Neural cell (in vitro differentiated cells): ENCODE measurements at regions not wholly inside any gene's neighbourhood (a gene's known extent, or its start where the extent isn't known, plus 50 kb on each side); places are given as distances from the start of the nearest gene placed in this dataset.

Experiments used
- H2AFZ ChIP-seq: fragments of 200-600, 300-800 bp; sonication (generic), shearing (Covaris generic); 2 replicates; pipeline ENCODE4 v1.6.0; 2014; ENCODE audit warnings: low read depth, mild to moderate bottlenecking, antibody characterized with exemption, low read length, moderate library complexity
- H3F3A ChIP-seq: fragments of 200-600 bp; shearing (Covaris generic); 2 replicates; pipeline ENCODE4 v1.6.1; 2016; ENCODE audit warnings: mild to moderate bottlenecking, moderate library complexity, mixed read lengths, antibody characterized with exemption, low read length; ENCODE audit not compliant: insufficient read depth, poor library complexity, severe bottlenecking
- H3K27ac ChIP-seq: fragments of 200-600, 300-800 bp; sonication (generic), shearing (Covaris generic); 2 replicates; pipeline ENCODE4 v1.5.1; 2014; ENCODE audit warnings: mild to moderate bottlenecking, low read length, moderate library complexity
- H3K27me3 ChIP-seq: fragments of 300-800, 200-600 bp; sonication (generic), shearing (Covaris generic); 2 replicates; pipeline ENCODE4 v1.6.0; 2014; ENCODE audit warnings: mild to moderate bottlenecking, low read depth, low read length, moderate library complexity; ENCODE audit not compliant: insufficient read depth
- H3K36me3 ChIP-seq: fragments of 300-800, 200-600 bp; sonication (generic), shearing (Covaris generic); 2 replicates; pipeline ENCODE4 v1.5.1; 2014; ENCODE audit warnings: mild to moderate bottlenecking, antibody characterized with exemption, low read length, moderate library complexity; ENCODE audit not compliant: insufficient read depth
- H3K4me2 ChIP-seq: fragments of 300-800, 200-600 bp; sonication (generic), shearing (Covaris generic); 2 replicates; pipeline ENCODE4 v1.6.0; 2014; ENCODE audit warnings: mild to moderate bottlenecking, low read length
- H3K4me3 ChIP-seq: fragments of 300-800, 200-600 bp; sonication (generic), shearing (Covaris generic); 2 replicates; pipeline ENCODE4 v1.5.1; 2014; ENCODE audit warnings: mild to moderate bottlenecking, low read length, moderate library complexity
- H3K79me2 ChIP-seq: fragments of 200-600 bp; shearing (Covaris generic); replicated peaks from 2 replicates; pipeline ENCODE4 v1.6.0; 2014; ENCODE audit warnings: mild to moderate bottlenecking, low read length, moderate library complexity; ENCODE audit not compliant: insufficient read depth
- H3K9ac ChIP-seq: fragments of 300-800, 200-600 bp; sonication (generic), shearing (Covaris generic); 2 replicates; pipeline ENCODE4 v1.6.1; 2016; ENCODE audit warnings: mild to moderate bottlenecking, low read length, mixed read lengths
- H3K9me2 ChIP-seq: fragments of 200-600 bp; shearing (Covaris generic); 2 replicates; pipeline ENCODE4 v1.6.1; 2016; ENCODE audit warnings: mild to moderate bottlenecking, low read length, mixed read lengths; ENCODE audit not compliant: insufficient read depth
- H3K9me3 ChIP-seq: fragments of 200-600, 300-800 bp; sonication (generic), shearing (Covaris generic); 2 replicates; pipeline ENCODE4 v1.6.1; 2016; ENCODE audit warnings: mild to moderate bottlenecking, mixed run types, low read length, moderate library complexity, mixed read lengths
- H4K20me1 ChIP-seq: fragments of 200-600 bp; shearing (Covaris generic); 2 replicates; pipeline ENCODE4 v1.6.1; 2016; ENCODE audit warnings: mild to moderate bottlenecking, mixed run types; ENCODE audit not compliant: insufficient read depth
- EP300 ChIP-seq: fragments of 450-650 bp; conservative IDR thresholded peaks from 2 replicates; pipeline ENCODE4 v1.6.1; 2014; ENCODE audit warnings: antibody characterized with exemption, mild to moderate bottlenecking, moderate library complexity; ENCODE audit not compliant: poor library complexity, severe bottlenecking
- EZH2 ChIP-seq: fragments of 200-600, 300-800 bp; shearing (Covaris generic), sonication (generic); IDR thresholded peaks from 2 replicates; pipeline ENCODE4 v1.6.1; 2014; ENCODE audit warnings: antibody characterized with exemption, low read length, borderline replicate concordance, mild to moderate bottlenecking; ENCODE audit not compliant: insufficient read depth, poor library complexity, severe bottlenecking
- MXI1 ChIP-seq: fragments of 450-650 bp; conservative IDR thresholded peaks from 2 replicates; pipeline ENCODE4 v1.6.1; 2014; ENCODE audit warnings: antibody characterized with exemption, mild to moderate bottlenecking; ENCODE audit not compliant: poor library complexity, severe bottlenecking
- POLR2AphosphoS5 ChIP-seq: IDR thresholded peaks from 2 replicates; pipeline ENCODE4 v1.6.1; 2012
- RAD21 ChIP-seq: fragments of 450-650 bp; conservative IDR thresholded peaks from 2 replicates; pipeline ENCODE4 v1.6.1; 2014; ENCODE audit warnings: antibody characterized with exemption, mild to moderate bottlenecking, moderate library complexity
- SMC3 ChIP-seq: fragments of 450-650 bp; conservative IDR thresholded peaks from 2 replicates; pipeline ENCODE4 v1.6.1; 2014; ENCODE audit warnings: antibody characterized with exemption, mild to moderate bottlenecking, moderate library complexity; ENCODE audit not compliant: poor library complexity
- TAF1 ChIP-seq: IDR thresholded peaks from 2 replicates; pipeline ENCODE4 v1.6.1; 2012; ENCODE audit warnings: low read depth
- TF ChIP-seq, protein P1 (sequence below): IDR thresholded peaks from 2 replicates; pipeline ENCODE4 v1.6.1; 2012; ENCODE audit warnings: borderline replicate concordance
- TF ChIP-seq, protein P2 (sequence below): fragments of 450-650 bp; IDR thresholded peaks from 2 replicates; pipeline ENCODE4 v1.5.1; 2014; ENCODE audit warnings: antibody characterized with exemption, mild to moderate bottlenecking, moderate library complexity; ENCODE audit not compliant: poor library complexity, severe bottlenecking

DNA sequence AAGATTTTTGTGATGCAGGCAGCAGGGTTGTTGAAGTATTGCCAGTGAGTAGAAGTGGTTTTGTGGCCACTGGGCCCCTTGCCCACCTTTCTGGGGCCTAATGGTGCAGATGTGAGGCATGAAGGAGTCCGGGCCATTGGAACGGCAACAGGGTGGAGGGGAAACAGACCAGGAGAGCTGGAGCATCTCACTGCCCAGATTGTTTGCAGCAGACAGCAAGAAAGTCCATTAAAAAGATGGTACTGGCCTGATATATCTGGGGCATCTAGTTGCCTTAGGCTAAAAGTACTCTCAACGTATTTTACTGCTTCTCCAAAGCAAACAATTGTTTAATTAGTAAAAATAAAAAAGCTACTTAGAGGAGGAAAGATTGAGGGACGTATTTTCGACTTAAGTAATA, 298.4 kb downstream of the SATB1 start:
- Histone ChIP-seq H4K20me1 (no peaks in the 10 kb centered on the region), H3K36me3 (no peaks in the 10 kb centered on the region), H3K4me2 (no peak overlapping the region), H3K9me2 (no peaks in the 10 kb centered on the region), H3F3A (no peaks in the 10 kb centered on the region), H2AFZ (no peak overlapping the region), H3K27me3 (no peaks in the 10 kb centered on the region), H3K9ac (no peak overlapping the region), H3K9me3 (no peaks in the 10 kb centered on the region), H3K79me2 (no peaks in the 10 kb centered on the region), H3K27ac (no peak overlapping the region), H3K4me3 (no peak overlapping the region)
- TF ChIP-seq MXI1: no peak
- no peak for TF ChIP-seq EZH2
- TF ChIP-seq RAD21: no peak
- TF ChIP-seq POLR2AphosphoS5: no peak
- TF ChIP-seq SMC3: no peak
- TF ChIP-seq, protein P1, sequence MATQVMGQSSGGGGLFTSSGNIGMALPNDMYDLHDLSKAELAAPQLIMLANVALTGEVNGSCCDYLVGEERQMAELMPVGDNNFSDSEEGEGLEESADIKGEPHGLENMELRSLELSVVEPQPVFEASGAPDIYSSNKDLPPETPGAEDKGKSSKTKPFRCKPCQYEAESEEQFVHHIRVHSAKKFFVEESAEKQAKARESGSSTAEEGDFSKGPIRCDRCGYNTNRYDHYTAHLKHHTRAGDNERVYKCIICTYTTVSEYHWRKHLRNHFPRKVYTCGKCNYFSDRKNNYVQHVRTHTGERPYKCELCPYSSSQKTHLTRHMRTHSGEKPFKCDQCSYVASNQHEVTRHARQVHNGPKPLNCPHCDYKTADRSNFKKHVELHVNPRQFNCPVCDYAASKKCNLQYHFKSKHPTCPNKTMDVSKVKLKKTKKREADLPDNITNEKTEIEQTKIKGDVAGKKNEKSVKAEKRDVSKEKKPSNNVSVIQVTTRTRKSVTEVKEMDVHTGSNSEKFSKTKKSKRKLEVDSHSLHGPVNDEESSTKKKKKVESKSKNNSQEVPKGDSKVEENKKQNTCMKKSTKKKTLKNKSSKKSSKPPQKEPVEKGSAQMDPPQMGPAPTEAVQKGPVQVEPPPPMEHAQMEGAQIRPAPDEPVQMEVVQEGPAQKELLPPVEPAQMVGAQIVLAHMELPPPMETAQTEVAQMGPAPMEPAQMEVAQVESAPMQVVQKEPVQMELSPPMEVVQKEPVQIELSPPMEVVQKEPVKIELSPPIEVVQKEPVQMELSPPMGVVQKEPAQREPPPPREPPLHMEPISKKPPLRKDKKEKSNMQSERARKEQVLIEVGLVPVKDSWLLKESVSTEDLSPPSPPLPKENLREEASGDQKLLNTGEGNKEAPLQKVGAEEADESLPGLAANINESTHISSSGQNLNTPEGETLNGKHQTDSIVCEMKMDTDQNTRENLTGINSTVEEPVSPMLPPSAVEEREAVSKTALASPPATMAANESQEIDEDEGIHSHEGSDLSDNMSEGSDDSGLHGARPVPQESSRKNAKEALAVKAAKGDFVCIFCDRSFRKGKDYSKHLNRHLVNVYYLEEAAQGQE: no peak
- TF ChIP-seq TAF1: no peak
- no peak for TF ChIP-seq EP300
- TF ChIP-seq, protein P2, sequence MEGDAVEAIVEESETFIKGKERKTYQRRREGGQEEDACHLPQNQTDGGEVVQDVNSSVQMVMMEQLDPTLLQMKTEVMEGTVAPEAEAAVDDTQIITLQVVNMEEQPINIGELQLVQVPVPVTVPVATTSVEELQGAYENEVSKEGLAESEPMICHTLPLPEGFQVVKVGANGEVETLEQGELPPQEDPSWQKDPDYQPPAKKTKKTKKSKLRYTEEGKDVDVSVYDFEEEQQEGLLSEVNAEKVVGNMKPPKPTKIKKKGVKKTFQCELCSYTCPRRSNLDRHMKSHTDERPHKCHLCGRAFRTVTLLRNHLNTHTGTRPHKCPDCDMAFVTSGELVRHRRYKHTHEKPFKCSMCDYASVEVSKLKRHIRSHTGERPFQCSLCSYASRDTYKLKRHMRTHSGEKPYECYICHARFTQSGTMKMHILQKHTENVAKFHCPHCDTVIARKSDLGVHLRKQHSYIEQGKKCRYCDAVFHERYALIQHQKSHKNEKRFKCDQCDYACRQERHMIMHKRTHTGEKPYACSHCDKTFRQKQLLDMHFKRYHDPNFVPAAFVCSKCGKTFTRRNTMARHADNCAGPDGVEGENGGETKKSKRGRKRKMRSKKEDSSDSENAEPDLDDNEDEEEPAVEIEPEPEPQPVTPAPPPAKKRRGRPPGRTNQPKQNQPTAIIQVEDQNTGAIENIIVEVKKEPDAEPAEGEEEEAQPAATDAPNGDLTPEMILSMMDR: no peak

GRCh38 chr3:18124501-18124900, 300.6 kb downstream of the SATB1 start:
- no peaks in the 10 kb centered on the region for H3K79me2 ChIP-seq
- H3K27ac ChIP-seq: no peak overlapping the region
- no peak overlapping the region for H3K4me2 ChIP-seq
- H3F3A ChIP-seq: no peaks in the 10 kb centered on the region
- TF ChIP-seq EP300 (no peak), POLR2AphosphoS5 (no peak)
- TF ChIP-seq, protein P1: no peak
- no peaks in the 10 kb centered on the region for H3K9me2 ChIP-seq
- H3K9me3 ChIP-seq: no peaks in the 10 kb centered on the region
- no peak overlapping the region for H3K9ac ChIP-seq
- H3K36me3 ChIP-seq: no peaks in the 10 kb centered on the region
- no peaks in the 10 kb centered on the region for H3K27me3 ChIP-seq
- H4K20me1 ChIP-seq: no peaks in the 10 kb centered on the region
- H3K4me3 ChIP-seq: no peak overlapping the region
- H2AFZ ChIP-seq: no peak overlapping the region
